ENCODE measurements at regions not wholly inside any gene's neighbourhood (a gene's known extent, or its start where the extent isn't known, plus 50 kb on each side); places are given as distances from the start of the nearest gene placed in this dataset.

- no peak for TF ChIP-seq POLR2AphosphoS5 (IDR thresholded peaks at IDR 0.05; ENCODE audit: low read depth, low read length)
- no peak for TF ChIP-seq FOSL1 (IDR thresholded peaks at IDR 0.05; ENCODE audit: insufficient read depth, low read depth, low read length)
- no peak for TF ChIP-seq EP300 (IDR thresholded peaks at IDR 0.05; ENCODE audit: borderline replicate concordance in 1 of 2, low read depth in 2 of 2, low read length in 2 of 2)
- TF ChIP-seq, protein P1, sequence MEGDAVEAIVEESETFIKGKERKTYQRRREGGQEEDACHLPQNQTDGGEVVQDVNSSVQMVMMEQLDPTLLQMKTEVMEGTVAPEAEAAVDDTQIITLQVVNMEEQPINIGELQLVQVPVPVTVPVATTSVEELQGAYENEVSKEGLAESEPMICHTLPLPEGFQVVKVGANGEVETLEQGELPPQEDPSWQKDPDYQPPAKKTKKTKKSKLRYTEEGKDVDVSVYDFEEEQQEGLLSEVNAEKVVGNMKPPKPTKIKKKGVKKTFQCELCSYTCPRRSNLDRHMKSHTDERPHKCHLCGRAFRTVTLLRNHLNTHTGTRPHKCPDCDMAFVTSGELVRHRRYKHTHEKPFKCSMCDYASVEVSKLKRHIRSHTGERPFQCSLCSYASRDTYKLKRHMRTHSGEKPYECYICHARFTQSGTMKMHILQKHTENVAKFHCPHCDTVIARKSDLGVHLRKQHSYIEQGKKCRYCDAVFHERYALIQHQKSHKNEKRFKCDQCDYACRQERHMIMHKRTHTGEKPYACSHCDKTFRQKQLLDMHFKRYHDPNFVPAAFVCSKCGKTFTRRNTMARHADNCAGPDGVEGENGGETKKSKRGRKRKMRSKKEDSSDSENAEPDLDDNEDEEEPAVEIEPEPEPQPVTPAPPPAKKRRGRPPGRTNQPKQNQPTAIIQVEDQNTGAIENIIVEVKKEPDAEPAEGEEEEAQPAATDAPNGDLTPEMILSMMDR (IDR thresholded peaks at IDR 0.05; ENCODE audit: control extremely low read depth in 1 of 3, insufficient read depth in 1 of 3, low read depth in 1 of 3, low read length in 3 of 3): no peak
- no peak for TF ChIP-seq SRF (IDR thresholded peaks at IDR 0.05; ENCODE audit: low read depth, low read length)
- no peak for TF ChIP-seq JUN (IDR thresholded peaks at IDR 0.05; ENCODE audit: low read depth, low read length)
- no peak for TF ChIP-seq CHD1 (IDR thresholded peaks at IDR 0.05; ENCODE audit: low read depth, low read length)
- TF ChIP-seq POLR2A (IDR thresholded peaks at IDR 0.05; ENCODE audit: control extremely low read depth in 1 of 2, low read depth in 2 of 2, low read length in 2 of 2): no peak
- no peak for TF ChIP-seq CHD2 (IDR thresholded peaks at IDR 0.05; ENCODE audit: low read length)
- TF ChIP-seq EZH2 (IDR thresholded peaks at IDR 0.05; ENCODE audit: low read depth, low read length, severe bottlenecking): no peak
- no peak for TF ChIP-seq CREB1 (IDR thresholded peaks at IDR 0.05)
Observed at GRCh38 chr7:94297397-94297838, 97.3 kb upstream of the COL1A2 start.

All from H1 (cell line).